ENCODE measurements at regions not wholly inside any gene's neighbourhood (a gene's known extent, or its start where the extent isn't known, plus 50 kb on each side); places are given as distances from the start of the nearest gene placed in this dataset.

DNA sequence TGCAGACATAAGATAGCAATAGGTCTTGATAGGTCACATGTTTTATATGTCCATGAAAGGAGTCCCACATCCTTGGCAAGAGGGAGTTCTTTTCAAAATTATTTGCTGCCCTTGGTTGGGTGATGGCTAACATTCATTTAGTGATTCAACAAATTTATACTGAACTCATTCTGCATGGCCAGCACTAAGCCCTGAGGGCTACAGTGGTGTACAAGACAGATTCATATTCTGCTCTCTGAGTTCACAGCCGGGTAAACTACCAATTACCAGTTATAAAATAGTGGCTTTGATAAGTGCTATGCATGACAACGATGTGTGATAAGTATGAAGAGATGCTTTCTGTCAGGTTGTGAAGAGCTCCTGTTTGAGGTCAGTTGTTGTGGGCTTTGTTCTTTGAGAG is 340.0 kb downstream of the GABRG2 start:
- H3K4me1 ChIP-seq (ENCODE audit: insufficient read depth, low read length), result no peaks in the 10 kb centered on the region
- no peaks in the 10 kb centered on the region for H3K36me3 ChIP-seq (ENCODE audit: insufficient read depth, low read length)
- ChIA-PET POLR2A (no interaction called here), CTCF (no interaction called here)
- H3K27ac Mint-ChIP-seq, result no peak overlapping the region
- no peak for DNase-seq
- no peak overlapping the region for H3K4me3 Mint-ChIP-seq
- no peaks in the 10 kb centered on the region for H3K27me3 Mint-ChIP-seq
- no peaks in the 10 kb centered on the region for H3K9me3 ChIP-seq (ENCODE audit: low read length)
- H3K4me3 ChIP-seq (ENCODE audit: low read length), result no peak overlapping the region
- no peaks in the 10 kb centered on the region for H3K27me3 ChIP-seq (ENCODE audit: insufficient read depth, low read length, poor library complexity, severe bottlenecking)
- no peak overlapping the region for H3K27ac ChIP-seq (ENCODE audit: low read depth, low read length)
- peaks cover 0 to 11% (median 7%) of the 10 kb centered on the region in 5 donors for H3K9me3 Mint-ChIP-seq
- no peaks in the 10 kb centered on the region for H3K4me1 Mint-ChIP-seq
- no peaks in the 10 kb centered on the region for H3K36me3 Mint-ChIP-seq

DNA sequence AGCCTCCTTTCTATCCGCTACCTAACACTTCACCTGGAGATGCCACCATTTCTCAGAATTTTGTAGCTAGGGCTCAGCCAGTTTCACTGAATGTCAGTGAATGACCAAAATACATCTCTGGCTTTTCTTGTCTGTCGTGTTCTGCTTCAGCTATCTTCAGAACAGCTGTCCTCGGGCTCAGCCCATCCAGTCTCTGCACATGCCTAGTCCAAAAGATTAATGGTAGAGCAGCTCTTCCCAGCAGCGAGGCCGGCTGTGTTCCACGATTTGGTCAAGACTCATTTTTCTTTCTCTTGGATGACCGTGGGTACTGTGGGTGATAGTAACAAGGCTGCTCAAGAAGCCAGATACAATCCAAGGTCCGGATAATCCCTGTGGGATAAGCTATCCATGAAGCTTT is 342.8 kb downstream of the GABRG2 start:
- DNase-seq, result no peak
- Mint-ChIP-seq H3K4me1 (no peaks in the 10 kb centered on the region), H3K27me3 (no peaks in the 10 kb centered on the region), H3K4me3 (no peak overlapping the region), H3K36me3 (no peaks in the 10 kb centered on the region), H3K27ac (no peak overlapping the region), H3K9me3 (peaks cover 0 to 12% (median 6%) of the 10 kb centered on the region in 5 donors)
- Histone ChIP-seq H3K27ac (ENCODE audit: low read depth, low read length) (no peak overlapping the region), H3K36me3 (ENCODE audit: insufficient read depth, low read length) (no peaks in the 10 kb centered on the region), H3K27me3 (ENCODE audit: insufficient read depth, low read length, poor library complexity, severe bottlenecking) (no peaks in the 10 kb centered on the region), H3K4me3 (ENCODE audit: low read length) (no peak overlapping the region), H3K9me3 (ENCODE audit: low read length) (no peaks in the 10 kb centered on the region), H3K4me1 (ENCODE audit: insufficient read depth, low read length) (no peaks in the 10 kb centered on the region)
- ChIA-PET CTCF (no interaction called here), POLR2A (no interaction called here)

DNA sequence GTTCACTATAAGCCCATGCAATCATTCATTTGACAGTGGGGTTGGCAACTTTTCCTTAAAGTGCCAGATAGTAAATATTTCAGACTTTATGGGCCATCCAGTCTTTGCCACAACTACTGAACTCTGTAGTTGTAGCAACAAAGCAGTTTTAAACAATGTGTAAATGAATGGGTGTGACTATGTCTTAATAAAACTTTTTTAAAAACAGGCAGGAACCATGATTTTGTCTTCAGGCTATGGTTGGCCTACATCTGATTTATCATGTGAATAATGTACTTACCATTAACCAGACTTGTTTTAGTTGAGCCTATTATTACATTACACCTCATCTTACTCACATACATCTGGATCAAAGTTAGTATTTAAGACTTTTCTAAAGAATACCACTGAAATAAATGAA is 361.6 kb downstream of the GABRG2 start:
- no peak overlapping the region for H3K4me3 Mint-ChIP-seq
- Histone ChIP-seq H3K4me3 (ENCODE audit: low read length) (no peak overlapping the region), H3K9me3 (ENCODE audit: low read length) (no peaks in the 10 kb centered on the region), H3K36me3 (ENCODE audit: insufficient read depth, low read length) (no peaks in the 10 kb centered on the region), H3K27ac (ENCODE audit: low read depth, low read length) (no peak overlapping the region), H3K4me1 (ENCODE audit: insufficient read depth, low read length) (no peaks in the 10 kb centered on the region), H3K27me3 (ENCODE audit: insufficient read depth, low read length, poor library complexity, severe bottlenecking) (no peaks in the 10 kb centered on the region)
- CTCF ChIA-PET, result no interaction called here
- POLR2A ChIA-PET, result no interaction called here
- H3K27me3 Mint-ChIP-seq, result no peaks in the 10 kb centered on the region
- no peaks in the 10 kb centered on the region for H3K4me1 Mint-ChIP-seq
- H3K36me3 Mint-ChIP-seq, result peaks cover 0 to 2% (median 0%) of the 10 kb centered on the region in 3 donors
- H3K9me3 Mint-ChIP-seq, result peaks cover 0 to 30% (median 2%) of the 10 kb centered on the region in 5 donors
- no peak overlapping the region for H3K27ac Mint-ChIP-seq
- DNase-seq, result no peak

DNA sequence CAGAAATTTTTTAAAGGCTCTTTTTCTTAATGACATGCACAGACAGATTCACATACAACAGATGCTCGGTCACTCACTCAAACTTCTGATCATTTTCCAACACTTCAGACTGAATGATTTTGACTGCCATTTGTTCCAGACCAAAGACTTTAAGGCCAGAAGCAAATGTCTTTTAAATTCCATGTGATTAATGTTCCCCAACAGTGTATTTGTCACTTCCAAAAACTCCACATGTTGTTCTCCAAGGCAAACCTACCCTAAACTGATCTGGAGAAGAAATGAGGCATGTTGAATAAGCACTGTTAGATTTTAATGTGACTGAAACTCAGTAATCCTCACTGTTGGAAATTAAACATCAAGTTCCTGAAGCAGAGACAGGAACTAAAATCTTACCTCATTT is 366.7 kb downstream of the GABRG2 start:
- Histone ChIP-seq H3K27me3 (ENCODE audit: insufficient read depth, low read length, poor library complexity, severe bottlenecking) (no peaks in the 10 kb centered on the region), H3K27ac (ENCODE audit: low read depth, low read length) (no peak overlapping the region), H3K4me1 (ENCODE audit: insufficient read depth, low read length) (no peaks in the 10 kb centered on the region), H3K9me3 (ENCODE audit: low read length) (no peaks in the 10 kb centered on the region), H3K4me3 (ENCODE audit: low read length) (no peak overlapping the region), H3K36me3 (ENCODE audit: insufficient read depth, low read length) (no peaks in the 10 kb centered on the region)
- no peak overlapping the region for H3K27ac Mint-ChIP-seq
- H3K27me3 Mint-ChIP-seq, result no peaks in the 10 kb centered on the region
- H3K9me3 Mint-ChIP-seq, result peaks cover 3 to 29% (median 12%) of the 10 kb centered on the region in 5 donors
- POLR2A ChIA-PET, result no interaction called here
- CTCF ChIA-PET, result no interaction called here
- no peak overlapping the region for H3K4me3 Mint-ChIP-seq
- H3K36me3 Mint-ChIP-seq, result no peaks in the 10 kb centered on the region
- DNase-seq, result no peak
- no peaks in the 10 kb centered on the region for H3K4me1 Mint-ChIP-seq

DNA sequence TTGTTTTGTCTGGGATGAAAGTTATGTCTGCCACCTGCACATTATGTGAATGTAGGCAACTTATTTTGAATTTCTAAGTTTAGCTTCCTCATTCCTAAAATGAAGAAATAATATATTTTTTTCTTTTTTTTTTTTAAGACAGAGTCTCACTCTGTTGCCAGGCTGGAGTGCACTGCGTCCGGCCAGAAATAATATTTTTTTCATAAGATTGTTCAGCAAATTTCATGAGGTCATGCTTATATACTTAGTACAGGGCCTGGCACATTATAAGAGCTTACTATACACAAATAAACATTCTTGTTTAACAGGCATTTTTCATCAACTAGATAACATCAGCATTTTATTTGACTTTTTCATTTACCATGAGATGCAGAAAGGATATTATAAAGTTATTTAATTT is 368.5 kb downstream of the GABRG2 start:
- Histone ChIP-seq H3K27ac (ENCODE audit: low read depth, low read length) (no peak overlapping the region), H3K4me3 (ENCODE audit: low read length) (no peak overlapping the region), H3K4me1 (ENCODE audit: insufficient read depth, low read length) (no peaks in the 10 kb centered on the region), H3K9me3 (ENCODE audit: low read length) (no peaks in the 10 kb centered on the region), H3K27me3 (ENCODE audit: insufficient read depth, low read length, poor library complexity, severe bottlenecking) (no peaks in the 10 kb centered on the region), H3K36me3 (ENCODE audit: insufficient read depth, low read length) (no peaks in the 10 kb centered on the region)
- CTCF ChIA-PET, result no interaction called here
- Mint-ChIP-seq H3K4me3 (no peak overlapping the region), H3K27me3 (no peaks in the 10 kb centered on the region), H3K36me3 (no peaks in the 10 kb centered on the region), H3K27ac (no peak overlapping the region), H3K9me3 (peaks cover 3 to 32% (median 12%) of the 10 kb centered on the region in 5 donors), H3K4me1 (no peaks in the 10 kb centered on the region)
- POLR2A ChIA-PET, result no interaction called here
- no peak for DNase-seq

DNA sequence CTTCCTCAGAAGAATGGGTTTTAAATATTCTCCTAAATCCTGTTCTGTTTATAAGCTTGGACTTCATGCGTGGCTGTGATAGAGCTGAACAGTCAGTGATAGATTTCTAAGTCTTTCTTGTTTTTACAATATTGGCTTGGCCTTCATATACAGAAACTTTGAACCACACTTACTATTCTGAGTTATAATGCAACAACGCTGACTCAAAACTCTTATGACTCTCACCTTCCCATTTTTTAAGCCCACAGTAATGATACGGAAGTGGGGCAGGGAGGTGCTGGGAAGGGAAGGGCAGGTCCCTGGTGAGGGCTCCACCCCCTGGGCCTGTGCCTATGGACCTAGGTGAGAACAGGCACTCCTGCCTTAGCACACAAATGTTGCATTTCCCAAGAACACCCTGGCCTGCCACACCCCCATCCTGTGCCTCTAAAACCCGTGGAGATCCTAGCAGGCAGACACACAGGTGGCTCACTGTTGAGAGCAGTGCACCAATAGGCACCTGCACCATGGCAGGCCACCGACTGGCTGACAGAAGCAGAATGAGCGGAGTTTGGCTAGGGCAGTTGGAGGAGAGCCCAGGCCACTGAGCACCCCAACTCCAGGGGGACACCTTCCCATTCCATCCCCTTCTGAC is 376.7 kb downstream of the GABRG2 start:
- Mint-ChIP-seq H3K27me3 (no peaks in the 10 kb centered on the region), H3K9me3 (peaks cover 0 to 33% (median 4%) of the 10 kb centered on the region in 5 donors), H3K36me3 (no peaks in the 10 kb centered on the region), H3K4me3 (no peak overlapping the region), H3K4me1 (no peaks in the 10 kb centered on the region), H3K27ac (no peak overlapping the region)
- no peaks in the 10 kb centered on the region for H3K27me3 ChIP-seq (ENCODE audit: insufficient read depth, low read length, poor library complexity, severe bottlenecking)
- H3K9me3 ChIP-seq (ENCODE audit: low read length), result no peaks in the 10 kb centered on the region
- no peaks in the 10 kb centered on the region for H3K4me1 ChIP-seq (ENCODE audit: insufficient read depth, low read length)
- no peak overlapping the region for H3K4me3 ChIP-seq (ENCODE audit: low read length)
- DNase-seq, result no peak
- H3K27ac ChIP-seq (ENCODE audit: low read depth, low read length), result no peak overlapping the region
- POLR2A ChIA-PET, result no interaction called here
- no peaks in the 10 kb centered on the region for H3K36me3 ChIP-seq (ENCODE audit: insufficient read depth, low read length)
- CTCF ChIA-PET, result no interaction called here

DNA sequence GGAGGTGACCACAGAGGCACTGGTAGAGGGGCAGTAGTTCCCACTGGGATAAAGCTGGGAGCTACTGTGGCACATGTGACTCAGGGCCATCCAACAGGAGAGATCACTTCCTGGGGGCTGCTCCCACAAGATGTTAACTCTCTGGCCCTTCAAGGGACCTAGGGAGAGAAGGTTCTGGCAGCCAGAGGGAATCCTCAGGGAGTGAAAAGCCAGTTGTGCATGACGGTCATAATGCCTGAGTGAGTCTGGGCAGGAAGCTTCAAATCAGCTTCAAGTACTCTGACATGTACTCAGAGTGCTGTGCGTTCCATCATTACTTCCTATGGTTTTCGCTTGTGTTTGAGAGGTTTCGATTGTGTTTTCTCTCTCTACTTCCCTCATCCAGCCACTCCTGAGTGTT is 388.5 kb downstream of the GABRG2 start:
- peaks cover 15 to 29% (median 24%) of the 10 kb centered on the region in 5 donors for H3K9me3 Mint-ChIP-seq
- ChIA-PET CTCF (no interaction called here), POLR2A (no interaction called here)
- H3K9me3 ChIP-seq (ENCODE audit: low read length), result peaks cover 4% of the 10 kb centered on the region
- peaks cover 0 to 1% (median 0%) of the 10 kb centered on the region in 3 donors for H3K36me3 Mint-ChIP-seq
- no peaks in the 10 kb centered on the region for H3K4me1 ChIP-seq (ENCODE audit: insufficient read depth, low read length)
- no peak for DNase-seq
- H3K27ac ChIP-seq (ENCODE audit: low read depth, low read length), result no peak overlapping the region
- H3K27ac Mint-ChIP-seq, result no peak overlapping the region
- H3K4me3 Mint-ChIP-seq, result no peak overlapping the region
- H3K4me1 Mint-ChIP-seq, result no peaks in the 10 kb centered on the region
- no peak overlapping the region for H3K4me3 ChIP-seq (ENCODE audit: low read length)
- no peaks in the 10 kb centered on the region for H3K36me3 ChIP-seq (ENCODE audit: insufficient read depth, low read length)
- H3K27me3 ChIP-seq (ENCODE audit: insufficient read depth, low read length, poor library complexity, severe bottlenecking), result no peaks in the 10 kb centered on the region
- H3K27me3 Mint-ChIP-seq, result no peaks in the 10 kb centered on the region

DNA sequence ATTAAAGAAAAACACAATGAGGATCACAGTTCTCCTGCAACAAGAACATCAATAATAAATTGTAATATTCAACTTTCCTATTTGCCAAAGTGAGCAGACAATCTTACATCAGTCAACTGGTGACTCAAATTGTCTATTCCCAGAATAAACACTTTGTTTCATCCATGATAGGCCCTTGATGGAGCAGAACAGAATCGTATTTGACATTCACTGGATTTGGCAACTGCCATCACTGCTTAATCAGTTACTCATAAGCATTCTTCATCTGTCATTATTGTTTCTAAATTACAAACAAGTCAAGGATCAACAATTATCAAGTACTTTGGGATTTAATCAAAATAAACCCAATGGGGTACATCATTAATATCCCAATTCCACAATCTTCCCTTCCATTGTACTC is 398.4 kb downstream of the GABRG2 start:
- H3K27me3 Mint-ChIP-seq, result no peaks in the 10 kb centered on the region
- H3K36me3 Mint-ChIP-seq, result no peaks in the 10 kb centered on the region
- no peak overlapping the region for H3K27ac Mint-ChIP-seq
- no peak overlapping the region for H3K27ac ChIP-seq (ENCODE audit: low read depth, low read length)
- no peaks in the 10 kb centered on the region for H3K4me1 Mint-ChIP-seq
- CTCF ChIA-PET, result no interaction called here
- no peak for DNase-seq
- peaks cover 4 to 15% (median 9%) of the 10 kb centered on the region in 5 donors for H3K9me3 Mint-ChIP-seq
- H3K4me3 Mint-ChIP-seq, result no peak overlapping the region
- no peaks in the 10 kb centered on the region for H3K36me3 ChIP-seq (ENCODE audit: insufficient read depth, low read length)
- no peaks in the 10 kb centered on the region for H3K9me3 ChIP-seq (ENCODE audit: low read length)
- H3K27me3 ChIP-seq (ENCODE audit: insufficient read depth, low read length, poor library complexity, severe bottlenecking), result no peaks in the 10 kb centered on the region
- H3K4me3 ChIP-seq (ENCODE audit: low read length), result no peak overlapping the region
- no peaks in the 10 kb centered on the region for H3K4me1 ChIP-seq (ENCODE audit: insufficient read depth, low read length)
- POLR2A ChIA-PET, result no interaction called here

All from CD8-positive, alpha-beta memory T cell (primary cell).